HepG2 (cell line): ENCODE measurements at regions not wholly inside any gene's neighbourhood (a gene's known extent, or its start where the extent isn't known, plus 50 kb on each side); places are given as distances from the start of the nearest gene placed in this dataset.
A peak's percentile ranks its signal among the peaks of the same experiment; 100 is the strongest.

Source experiments
- ATAC-seq: fragments of 200-7000 bp; cut with Tn5 transposase; 3 replicates; pipeline ENCODE4 v1.9.1; 2020; ENCODE audit warnings: mild to moderate bottlenecking, moderate library complexity
- BruUV-seq: library from RNA; stranded (reverse); fragments of 400-500 nt; replicated peaks from 2 replicates; lab custom pipeline; 2021; lab: Mats Ljungman, UMichigan
- CTCF ChIA-PET: fragments of 300-600 bp; formaldehyde crosslinking; extraction: SDS; loops from one replicate; lab custom pipeline; 2021; ENCODE audit warnings: low total read pairs, inconsistent platforms, low intra/inter-chr PET ratio; lab: Yijun Ruan, JAX
- POLR2A ChIA-PET: fragments of 350-600 bp; sonication (Branson Sonifier 250); formaldehyde crosslinking; loops from one replicate; lab custom pipeline; 2020; ENCODE audit warnings: antibody characterized with exemption, inconsistent platforms; lab: Yijun Ruan, JAX
- DNase-seq: peaks from one replicate; pipeline ENCODE4 v3.0.0-alpha.2; 2015; ENCODE audit warnings: low spot score
- FAIRE-seq: peaks from 3 replicates; lab custom pipeline; 2011; peaks lifted over from hg19 to GRCh38; lab: Jason Lieb, UNC
- H2AFZ ChIP-seq: one replicate; pipeline ENCODE4 v1.6.1; 2011; ENCODE audit warnings: low read length, inconsistent platforms
- H3K27ac ChIP-seq: fragments of 300-600 bp; 3 replicates; pipeline ENCODE4 v1.8.0; 2011; ENCODE audit warnings: mixed run types, mild to moderate bottlenecking, mixed read lengths, low read length, inconsistent platforms; ENCODE audit not compliant: insufficient read depth; ENCODE audit errors: extremely low read length
- H3K27me3 ChIP-seq, 2 experiments: fragments of 200-600 bp in 1 of 2; 2 replicates in 1 of 2; 3 replicates in 1 of 2; pipeline versions ENCODE4 v1.6.0 to v1.8.0; 2011; ENCODE audit warnings: low read length in 2 of 2, mild to moderate bottlenecking in 2 of 2, moderate library complexity in 2 of 2, inconsistent platforms in 1 of 2; ENCODE audit not compliant: insufficient read depth in 2 of 2, control insufficient read depth in 1 of 2
- H3K36me3 ChIP-seq, 2 experiments: fragments of 200-600 bp in 1 of 2; replicated peaks in 1 of 2; 2 replicates in 1 of 2; 3 replicates in 1 of 2; pipeline versions ENCODE4 v1.5.1 to v1.8.0; 2011; ENCODE audit warnings: low read length in 2 of 2, inconsistent platforms in 1 of 2; ENCODE audit not compliant: insufficient read depth in 2 of 2, control insufficient read depth in 1 of 2
- H3K4me1 ChIP-seq: 2 replicates; pipeline ENCODE4 v1.5.1; 2012; ENCODE audit warnings: low read length, inconsistent platforms; ENCODE audit not compliant: insufficient read depth
- H3K4me2 ChIP-seq: 2 replicates; pipeline ENCODE4 v1.6.0; 2011; ENCODE audit warnings: low read depth, low read length, inconsistent platforms
- H3K4me3 ChIP-seq, 3 experiments: fragments of 200-600 bp in 1 of 3; sonication (generic), shearing (Covaris generic) in 1 of 3; replicated peaks in 1 of 3; 2 replicates each; pipeline ENCODE4 v1.5.1; 2011 to 2016; ENCODE audit warnings: low read length in 3 of 3, inconsistent platforms in 2 of 3, low read depth in 2 of 3, mild to moderate bottlenecking in 2 of 3, control low read depth in 1 of 3, mixed read lengths in 1 of 3; ENCODE audit not compliant: insufficient read depth in 1 of 3
- H3K79me2 ChIP-seq: one replicate; pipeline ENCODE4 v1.6.1; 2011; ENCODE audit warnings: low read length, inconsistent platforms; ENCODE audit not compliant: insufficient read depth
- H3K9ac ChIP-seq: 2 replicates; pipeline ENCODE4 v1.6.0; 2011; ENCODE audit warnings: mild to moderate bottlenecking, low read depth, low read length, inconsistent platforms; ENCODE audit not compliant: insufficient read depth
- H3K9me3 ChIP-seq: 2 replicates; pipeline ENCODE4 v1.5.1; 2012; ENCODE audit warnings: mild to moderate bottlenecking, low read length
- H4K20me1 ChIP-seq: 2 replicates; pipeline ENCODE4 v1.6.0; 2011; ENCODE audit warnings: inconsistent platforms, mild to moderate bottlenecking, low read length, moderate library complexity; ENCODE audit not compliant: insufficient read depth
- AGO2 ChIP-seq: fragments of 200-400 bp; formaldehyde crosslinking; optimal IDR thresholded peaks from 2 replicates; pipeline ENCODE3; 2017; ENCODE audit warnings: mild to moderate bottlenecking, low read depth, low read length, moderate library complexity
- XBP1 ChIP-seq: sonication (generic); formaldehyde crosslinking; IDR thresholded peaks from 2 replicates; pipeline ENCODE4 v1.5.0; 2020; ENCODE audit warnings: missing genetic modification reagents
- ZNF121 ChIP-seq: sonication (generic); formaldehyde crosslinking; IDR thresholded peaks from 2 replicates; pipeline ENCODE4 v1.5.0; 2020; ENCODE audit warnings: mild to moderate bottlenecking, missing genetic modification reagents
- ZNF224 ChIP-seq: sonication (generic); formaldehyde crosslinking; IDR thresholded peaks from 2 replicates; pipeline ENCODE4 v1.5.0; 2020; ENCODE audit warnings: mild to moderate bottlenecking, missing genetic modification reagents
- WGBS: methylation state at CpG from one replicate; pipeline ENCODE4 v1.1.6; 2017; ENCODE audit warnings: low lambda C conversion rate; 5-methylcytosine and 5-hydroxymethylcytosine counted together
- in situ Hi-C: cut with HindIII; loops from 2 replicates; pipeline ENCODE4 v1.10.0; 2017; ENCODE audit warnings: low pct_unique_long_range_greater_than_20kb; ENCODE audit not compliant: extremely low pct_ligation_motif_present
- intact Hi-C: fragments of 100-400 bp; cut with micrococcal nuclease; formaldehyde crosslinking; loops from one replicate; pipeline ENCODE4 v1.10.0; 2022; ENCODE audit not compliant: unreplicated experiment
- TF ChIP-seq, protein P1 (sequence below), 2 experiments: sonication (generic) in 1 of 2; formaldehyde crosslinking in 1 of 2; IDR thresholded peaks; 2 replicates each; pipeline versions ENCODE4 v1.4.0 to v1.6.1; 2016 to 2020; ENCODE audit warnings: borderline replicate concordance in 1 of 2, low read depth in 1 of 2, mild to moderate bottlenecking in 1 of 2, missing genetic modification reagents in 1 of 2

DNA sequence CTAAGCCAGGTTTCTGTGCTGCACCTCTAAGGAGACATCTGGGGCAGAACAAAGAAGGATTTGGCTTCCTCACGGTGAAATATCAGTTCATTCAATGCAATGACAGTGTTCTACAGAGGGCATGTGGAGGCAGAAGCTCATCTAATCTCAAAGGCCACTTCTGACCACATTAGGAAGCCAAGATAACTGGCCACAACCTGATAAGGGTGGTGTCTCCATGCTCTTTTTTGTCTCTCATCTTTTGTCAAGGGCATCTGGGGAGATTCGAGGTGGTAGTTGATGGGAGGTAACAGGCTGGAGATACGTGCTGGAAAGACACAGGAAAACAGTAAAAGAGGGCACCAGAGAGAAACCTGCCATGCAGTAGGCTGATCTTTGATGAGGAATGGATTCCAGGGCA is 303.9 kb downstream of the LRATD1 start (continued):
- TF ChIP-seq XBP1 (CRISPR knock-in tag) (no peak), AGO2 (no peak), ZNF121 (CRISPR knock-in tag) (no peak)

DNA sequence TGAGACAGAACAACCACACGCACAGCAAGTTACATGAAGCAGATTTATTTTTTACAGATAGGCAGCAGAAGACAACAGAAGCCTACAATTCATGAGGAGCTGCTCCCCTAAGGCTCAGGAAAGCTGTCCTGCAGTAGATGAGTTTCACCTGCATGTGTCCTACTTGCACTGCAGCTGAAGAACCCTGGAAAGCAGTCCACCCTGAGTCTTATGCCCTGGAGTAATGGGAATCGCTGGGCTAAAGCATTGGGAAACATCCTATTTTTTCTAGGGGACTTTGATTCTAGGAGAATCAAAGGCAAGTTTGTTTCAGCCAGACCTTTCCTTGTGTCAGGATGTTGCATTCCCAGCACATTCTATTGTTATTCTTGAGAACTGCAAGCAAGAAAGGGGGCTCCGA is 304.8 kb downstream of the LRATD1 start:
- in situ Hi-C loops, result loop anchor here (25.0 kb wide), 1 partner anchor 1750 kb away; no protein-coding TSS in a partner anchor
- Histone ChIP-seq H3K27ac (no peak overlapping the region), H3K36me3 (no peaks in the 10 kb centered on the region), H3K4me2 (no peak overlapping the region), H3K27me3 (no peaks in the 10 kb centered on the region), H3K9me3 (peaks cover 5% of the 10 kb centered on the region; the same call in 1 of the 2 replicates), H3K9ac (no peak overlapping the region), H3K4me3 (no peak overlapping the region), H2AFZ (no peak overlapping the region), H3K4me1 (no peaks in the 10 kb centered on the region), H4K20me1 (no peaks in the 10 kb centered on the region), H3K79me2 (no peaks in the 10 kb centered on the region)
- intact Hi-C loops, result no loop called here
- no peak for FAIRE-seq
- no TSS peak for BruUV-seq
- ChIA-PET CTCF (no interaction called here), POLR2A (no interaction called here)
- DNase-seq, result no peak
- ATAC-seq, result no peak
- WGBS, result 0% methylated on average over 3 of the region's 3 CpGs
- TF ChIP-seq, protein P1, sequence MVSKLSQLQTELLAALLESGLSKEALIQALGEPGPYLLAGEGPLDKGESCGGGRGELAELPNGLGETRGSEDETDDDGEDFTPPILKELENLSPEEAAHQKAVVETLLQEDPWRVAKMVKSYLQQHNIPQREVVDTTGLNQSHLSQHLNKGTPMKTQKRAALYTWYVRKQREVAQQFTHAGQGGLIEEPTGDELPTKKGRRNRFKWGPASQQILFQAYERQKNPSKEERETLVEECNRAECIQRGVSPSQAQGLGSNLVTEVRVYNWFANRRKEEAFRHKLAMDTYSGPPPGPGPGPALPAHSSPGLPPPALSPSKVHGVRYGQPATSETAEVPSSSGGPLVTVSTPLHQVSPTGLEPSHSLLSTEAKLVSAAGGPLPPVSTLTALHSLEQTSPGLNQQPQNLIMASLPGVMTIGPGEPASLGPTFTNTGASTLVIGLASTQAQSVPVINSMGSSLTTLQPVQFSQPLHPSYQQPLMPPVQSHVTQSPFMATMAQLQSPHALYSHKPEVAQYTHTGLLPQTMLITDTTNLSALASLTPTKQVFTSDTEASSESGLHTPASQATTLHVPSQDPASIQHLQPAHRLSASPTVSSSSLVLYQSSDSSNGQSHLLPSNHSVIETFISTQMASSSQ (IDR thresholded peaks at IDR 0.05; ENCODE audit: low read depth), result no peak
- TF ChIP-seq, protein P1 (CRISPR knock-in tag; IDR thresholded peaks at IDR 0.05; ENCODE audit: borderline replicate concordance), result no peak
- TF ChIP-seq ZNF224, result peak; percentile 77; the same call in 1 of the 2 replicates
